PC-9 (cell line): ENCODE measurements at regions not wholly inside any gene's neighbourhood (a gene's known extent, or its start where the extent isn't known, plus 50 kb on each side); places are given as distances from the start of the nearest gene placed in this dataset.

Experiments used
- CTCF ChIP-seq: fragments of 200-600 bp; sonication (generic); conservative IDR thresholded peaks from 2 replicates; pipeline ENCODE4 v1.6.1; 2017; ENCODE audit warnings: mixed run types, antibody characterized with exemption, mild to moderate bottlenecking, moderate library complexity
- EZH2 ChIP-seq: fragments of 200-600 bp; sonication (generic); IDR thresholded peaks from 2 replicates; pipeline ENCODE4 v1.8.0; 2017; ENCODE audit warnings: antibody characterized with exemption, low read depth

- TF ChIP-seq CTCF (no peak), EZH2 (no peak)
Observed at GRCh38 chr3:106756901-106757300, 620.3 kb upstream of the CCDC54 start.
